Stomach (tissue), 8 donors: ENCODE measurements at regions not wholly inside any gene's neighbourhood (a gene's known extent, or its start where the extent isn't known, plus 50 kb on each side); places are given as distances from the start of the nearest gene placed in this dataset.

ENCODE experiments used
- DNase-seq, 2 donors: peaks; one replicate each; pipeline versions ENCODE4 v3.0.0 to v3.0.0-alpha.2; 2013 to 2019
- H3K27ac ChIP-seq, 5 donors: fragments of 200-600 bp in 4 of 5; sonication (generic) in 4 of 5; one replicate each; pipeline ENCODE4 v1.5.1; 2013 to 2019; ENCODE audit warnings: mild to moderate bottlenecking in 1 of 5, moderate library complexity in 1 of 5
- H3K27me3 ChIP-seq, 3 donors: fragments of 200-600 bp; sonication (generic); one replicate each; pipeline ENCODE4 v1.5.1; 2017 to 2019; ENCODE audit warnings: mixed run types in 1 of 3
- H3K36me3 ChIP-seq, 4 donors: fragments of 200-600 bp; sonication (generic); 1 replicate in 3 of 4; 2 replicates in 1 of 4; pipeline ENCODE4 v1.5.1; 2016 to 2019
- H3K4me1 ChIP-seq, 4 donors: fragments of 200-600 bp; sonication (generic); one replicate each; pipeline ENCODE4 v1.5.1; 2016 to 2019
- H3K4me3 ChIP-seq, 4 donors: fragments of 200-600 bp; sonication (generic) in 3 of 4; one replicate each; pipeline ENCODE4 v1.5.1; 2016 to 2019; ENCODE audit warnings: mild to moderate bottlenecking in 1 of 4
- H3K9me3 ChIP-seq, 4 donors: fragments of 200-600 bp; sonication (generic); one replicate each; pipeline ENCODE4 v1.5.1; 2016 to 2019
- EP300 ChIP-seq: sonication (generic); formaldehyde crosslinking; IDR thresholded peaks from one replicate; pipeline ENCODE4 v1.6.1; 2017; ENCODE audit warnings: antibody characterized with exemption
- POLR2A ChIP-seq, 4 donors: fragments of 450-650 bp; IDR thresholded peaks; one replicate each; pipeline ENCODE4 v1.6.1; 2016; ENCODE audit warnings: antibody characterized with exemption in 4 of 4, control low read depth in 2 of 4, mild to moderate bottlenecking in 1 of 4, moderate library complexity in 1 of 4
- POLR2AphosphoS5 ChIP-seq, 3 donors: sonication (generic); formaldehyde crosslinking; IDR thresholded peaks; one replicate each; pipeline ENCODE4 v1.6.1; 2016; ENCODE audit warnings: antibody characterized with exemption in 3 of 3
- WGBS, 5 donors: extraction: QIAGEN DNeasy Blood & Tissue Kit in 3 of 5; methylation state at CpG; one replicate each; pipeline versions ENCODE4 v1.1.5 to v1.1.7; 2013 to 2018; 5-methylcytosine and 5-hydroxymethylcytosine counted together
- intact Hi-C: fragments of 100-400 bp; cut with DNase I; formaldehyde crosslinking; loops from one replicate; pipeline ENCODE4 v1.15.1; 2023; ENCODE audit warnings: low total_unique reads
- TF ChIP-seq, protein P1 (sequence below), 7 experiments: fragments of 450-650 bp in 4 of 7; fragments of 200-600 bp in 3 of 7; sonication (generic) in 3 of 7; IDR thresholded peaks; one replicate each; pipeline ENCODE4 v1.5.1; 2016 to 2019; ENCODE audit warnings: antibody characterized with exemption in 7 of 7, control low read depth in 2 of 7, mild to moderate bottlenecking in 1 of 7
- donor health status: healthy with polysubstance abuse.
- donor health status: Bipolar disorder and iron deficiency.
- donor health status: healthy.

- intact Hi-C loops = no loop called here
- H3K4me3 ChIP-seq = no peak overlapping the region
- no peak for TF ChIP-seq POLR2AphosphoS5 (IDR thresholded peaks at IDR 0.05)
- TF ChIP-seq EP300 = no peak
- H3K9me3 ChIP-seq = no peaks in the 10 kb centered on the region
- no peaks in the 10 kb centered on the region for H3K36me3 ChIP-seq
- H3K27ac ChIP-seq = no peak overlapping the region
- H3K4me1 ChIP-seq = no peaks in the 10 kb centered on the region
- no peaks in the 10 kb centered on the region for H3K27me3 ChIP-seq
- no peak for DNase-seq
- WGBS, 5 donors = 87 to 98% (median 95%) methylated on average over 1 of the region's 1 CpG
These were observed 191.8 kb downstream of the LYPLAL1 start for GRCh38 chr1:219365451-219365850.

GRCh38 chr1:219362702-219363101 is 189.0 kb downstream of the LYPLAL1 start:
- intact Hi-C loops = no loop called here
- TF ChIP-seq, protein P1, sequence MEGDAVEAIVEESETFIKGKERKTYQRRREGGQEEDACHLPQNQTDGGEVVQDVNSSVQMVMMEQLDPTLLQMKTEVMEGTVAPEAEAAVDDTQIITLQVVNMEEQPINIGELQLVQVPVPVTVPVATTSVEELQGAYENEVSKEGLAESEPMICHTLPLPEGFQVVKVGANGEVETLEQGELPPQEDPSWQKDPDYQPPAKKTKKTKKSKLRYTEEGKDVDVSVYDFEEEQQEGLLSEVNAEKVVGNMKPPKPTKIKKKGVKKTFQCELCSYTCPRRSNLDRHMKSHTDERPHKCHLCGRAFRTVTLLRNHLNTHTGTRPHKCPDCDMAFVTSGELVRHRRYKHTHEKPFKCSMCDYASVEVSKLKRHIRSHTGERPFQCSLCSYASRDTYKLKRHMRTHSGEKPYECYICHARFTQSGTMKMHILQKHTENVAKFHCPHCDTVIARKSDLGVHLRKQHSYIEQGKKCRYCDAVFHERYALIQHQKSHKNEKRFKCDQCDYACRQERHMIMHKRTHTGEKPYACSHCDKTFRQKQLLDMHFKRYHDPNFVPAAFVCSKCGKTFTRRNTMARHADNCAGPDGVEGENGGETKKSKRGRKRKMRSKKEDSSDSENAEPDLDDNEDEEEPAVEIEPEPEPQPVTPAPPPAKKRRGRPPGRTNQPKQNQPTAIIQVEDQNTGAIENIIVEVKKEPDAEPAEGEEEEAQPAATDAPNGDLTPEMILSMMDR (IDR thresholded peaks at IDR 0.05) = no peak
- no peak for TF ChIP-seq POLR2A (IDR thresholded peaks at IDR 0.05)
- TF ChIP-seq EP300 = no peak
- no peak for TF ChIP-seq POLR2AphosphoS5 (IDR thresholded peaks at IDR 0.05)
- Histone ChIP-seq H3K9me3 (no peaks in the 10 kb centered on the region), H3K4me3 (no peak overlapping the region), H3K27me3 (no peaks in the 10 kb centered on the region), H3K36me3 (no peaks in the 10 kb centered on the region), H3K27ac (no peak overlapping the region), H3K4me1 (no peaks in the 10 kb centered on the region)
- WGBS, 5 donors = 77 to 81% (median 80%) methylated on average over 3 of the region's 3 CpGs
- no peak for DNase-seq

GRCh38 chr1:219359126-219359525 is 185.4 kb downstream of the LYPLAL1 start:
- no peaks in the 10 kb centered on the region for H3K4me1 ChIP-seq
- TF ChIP-seq POLR2A (IDR thresholded peaks at IDR 0.05) = no peak
- no peak for TF ChIP-seq EP300
- no peak for TF ChIP-seq POLR2AphosphoS5 (IDR thresholded peaks at IDR 0.05)
- TF ChIP-seq, protein P1 (IDR thresholded peaks at IDR 0.05) = no peak
- 61 to 76% (median 65%) methylated on average over 2 of the region's 2 CpGs for WGBS, 5 donors
- intact Hi-C loops = no loop called here
- H3K27ac ChIP-seq = no peak overlapping the region
- DNase-seq = no peak
- H3K27me3 ChIP-seq = no peaks in the 10 kb centered on the region
- no peaks in the 10 kb centered on the region for H3K9me3 ChIP-seq
- no peak overlapping the region for H3K4me3 ChIP-seq
- no peaks in the 10 kb centered on the region for H3K36me3 ChIP-seq

- no peaks in the 10 kb centered on the region for H3K27me3 ChIP-seq
- no peak for DNase-seq
- intact Hi-C loops = no loop called here
- TF ChIP-seq, protein P1 (IDR thresholded peaks at IDR 0.05) = no peak
- TF ChIP-seq POLR2A (IDR thresholded peaks at IDR 0.05) = no peak
- no peak for TF ChIP-seq EP300
- no peak for TF ChIP-seq POLR2AphosphoS5 (IDR thresholded peaks at IDR 0.05)
- H3K36me3 ChIP-seq = no peaks in the 10 kb centered on the region
- H3K9me3 ChIP-seq = no peaks in the 10 kb centered on the region
- no peaks in the 10 kb centered on the region for H3K4me1 ChIP-seq
- 76 to 95% (median 88%) methylated on average over 2 of the region's 2 CpGs for WGBS, 5 donors
- no peak overlapping the region for H3K27ac ChIP-seq
- no peak overlapping the region for H3K4me3 ChIP-seq
These were observed 184.4 kb downstream of the LYPLAL1 start for GRCh38 chr1:219358080-219358479.

GRCh38 chr1:219354962-219355361 is 181.3 kb downstream of the LYPLAL1 start:
- no peaks in the 10 kb centered on the region for H3K4me1 ChIP-seq
- no peaks in the 10 kb centered on the region for H3K36me3 ChIP-seq
- no peaks in the 10 kb centered on the region for H3K27me3 ChIP-seq
- TF ChIP-seq POLR2AphosphoS5 (IDR thresholded peaks at IDR 0.05) (no peak), POLR2A (IDR thresholded peaks at IDR 0.05) (no peak), EP300 (no peak)
- TF ChIP-seq, protein P1 (IDR thresholded peaks at IDR 0.05) = no peak
- no peaks in the 10 kb centered on the region for H3K9me3 ChIP-seq
- DNase-seq = no peak
- no peak overlapping the region for H3K27ac ChIP-seq
- H3K4me3 ChIP-seq = no peak overlapping the region
- 62 to 78% (median 71%) methylated on average over 4 of the region's 4 CpGs for WGBS, 5 donors
- intact Hi-C loops = no loop called here
